GM18909 (cell line): ENCODE measurements at regions not wholly inside any gene's neighbourhood (a gene's known extent, or its start where the extent isn't known, plus 50 kb on each side); places are given as distances from the start of the nearest gene placed in this dataset.

Experiments
- ATAC-seq: cut with Tn5 transposase; IDR thresholded peaks from one replicate; pipeline ENCODE4 v1.9.1; 2021; ENCODE audit warnings: mild to moderate bottlenecking; ENCODE audit not compliant: unreplicated experiment, poor library complexity

DNA sequence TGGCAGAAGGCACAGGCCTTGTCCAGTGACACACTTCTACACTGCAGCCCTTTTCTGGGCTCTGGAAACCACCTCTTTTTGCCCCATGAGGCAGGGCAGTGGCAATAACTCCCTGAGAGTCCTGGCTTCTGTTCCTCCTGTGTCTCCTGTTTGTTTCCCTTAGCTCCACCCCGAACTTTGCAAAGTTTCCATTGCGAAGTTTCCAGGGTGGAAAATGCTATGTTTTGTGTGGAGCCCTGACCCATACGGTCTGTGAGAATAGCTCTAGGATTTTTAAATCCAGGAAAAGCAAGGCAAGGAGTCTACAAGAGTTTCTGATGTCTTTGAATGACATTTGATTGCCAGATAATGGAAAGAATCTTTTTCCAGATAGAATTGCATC is 92.2 kb upstream of the AKR1E2 start:
- no peak for ATAC-seq

DNA sequence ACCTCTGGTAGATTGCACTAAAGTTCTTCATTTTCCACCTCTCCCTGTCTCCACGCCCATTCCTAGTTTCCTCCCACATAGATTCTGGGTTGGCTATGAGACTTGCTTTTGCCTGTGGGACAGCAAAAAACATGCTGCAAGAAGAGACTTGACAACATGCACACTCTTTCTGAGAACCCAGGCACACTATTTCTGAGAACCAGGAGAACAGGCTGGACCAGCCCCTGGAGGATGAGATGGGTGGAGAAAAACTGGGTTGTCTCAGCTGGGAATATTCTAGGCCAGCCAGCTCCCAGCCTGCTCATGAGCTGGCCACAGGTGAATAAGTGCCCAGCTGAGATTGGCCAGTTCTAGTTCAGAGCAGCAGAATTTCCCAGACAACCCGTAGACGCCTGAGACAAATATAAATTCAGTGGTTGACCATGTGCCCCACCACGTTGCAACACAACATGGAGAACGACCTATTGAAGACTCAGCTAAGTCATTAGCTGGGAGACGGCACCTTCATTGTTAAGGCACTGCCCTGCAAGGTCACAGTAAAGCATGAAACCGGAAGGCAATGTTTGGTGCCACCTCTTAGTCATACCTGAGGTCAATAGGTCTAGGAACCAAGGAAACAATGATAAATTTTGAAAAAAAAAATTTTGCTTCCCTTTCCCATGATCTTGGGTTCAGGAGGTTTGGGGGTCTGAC is 92.7 kb upstream of the AKR1E2 start:
- no peak for ATAC-seq

GRCh38 chr10:4730998-4731397 is 95.0 kb upstream of the AKR1E2 start:
- no peak for ATAC-seq

GRCh38 chr10:4725917-4726606 is 99.9 kb upstream of the AKR1E2 start:
- no peak for ATAC-seq

DNA sequence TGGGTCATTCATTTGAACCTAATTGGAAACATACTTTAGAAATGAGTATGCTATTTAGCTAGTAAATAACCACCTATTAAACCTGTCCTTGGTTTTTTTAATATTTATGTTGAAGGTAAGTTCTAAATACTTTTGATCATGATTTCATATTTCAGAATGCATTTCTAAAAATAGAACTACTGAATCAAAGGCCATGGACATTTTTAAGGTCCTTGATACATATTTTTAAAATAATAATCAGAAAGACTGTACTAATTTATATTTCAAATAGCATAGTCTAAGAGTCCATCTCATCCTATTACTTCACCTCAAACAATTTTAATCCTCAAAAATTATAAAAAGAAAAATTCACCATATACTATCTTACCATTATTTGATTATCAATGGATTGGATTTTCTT is 102.1 kb upstream of the AKR1E2 start:
- no peak for ATAC-seq

GRCh38 chr10:4721999-4722753 is 103.8 kb upstream of the AKR1E2 start:
- no peak for ATAC-seq

DNA sequence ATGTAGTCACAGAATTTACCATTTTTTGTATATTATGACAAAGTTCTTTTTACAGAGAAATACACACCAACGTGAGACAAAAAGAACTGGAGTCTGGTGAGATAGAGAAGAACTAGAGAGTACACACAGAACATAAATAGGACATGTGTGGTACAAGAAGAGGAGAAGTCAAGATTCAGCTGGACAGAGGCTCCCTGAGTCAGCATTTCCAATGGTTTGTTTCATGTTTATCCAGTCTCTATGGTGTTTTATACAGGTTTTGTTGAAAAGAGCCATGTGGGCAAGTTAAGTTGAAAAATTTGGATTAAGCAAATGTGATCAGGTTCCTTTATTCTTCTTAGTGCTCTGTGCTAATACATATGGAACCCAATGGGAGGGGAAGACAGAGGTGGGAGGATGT is 105.5 kb upstream of the AKR1E2 start:
- ATAC-seq: no peak

GRCh38 chr10:4719671-4720070 is 106.3 kb upstream of the AKR1E2 start:
- no peak for ATAC-seq

DNA sequence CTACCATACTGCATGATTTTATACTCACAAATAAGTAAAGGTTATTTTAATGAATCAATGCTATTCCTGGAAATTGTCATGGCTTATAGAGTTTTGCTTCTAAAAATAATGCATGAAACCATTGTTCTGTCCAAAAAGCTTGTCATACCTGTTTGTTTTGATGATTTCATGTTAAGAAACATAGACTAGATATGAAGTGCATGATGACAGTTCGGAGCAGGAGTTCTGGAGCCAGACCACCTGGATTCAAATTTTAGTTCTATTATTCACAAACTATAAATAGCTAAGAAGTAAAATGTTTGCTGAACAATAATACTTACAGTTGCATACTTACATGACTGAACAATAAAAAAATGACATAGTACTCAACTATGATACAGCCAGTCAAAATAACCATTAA is 107.0 kb upstream of the AKR1E2 start:
- ATAC-seq: no peak

- no peak for ATAC-seq
Observed at GRCh38 chr10:4718544-4718943, 107.5 kb upstream of the AKR1E2 start.

DNA sequence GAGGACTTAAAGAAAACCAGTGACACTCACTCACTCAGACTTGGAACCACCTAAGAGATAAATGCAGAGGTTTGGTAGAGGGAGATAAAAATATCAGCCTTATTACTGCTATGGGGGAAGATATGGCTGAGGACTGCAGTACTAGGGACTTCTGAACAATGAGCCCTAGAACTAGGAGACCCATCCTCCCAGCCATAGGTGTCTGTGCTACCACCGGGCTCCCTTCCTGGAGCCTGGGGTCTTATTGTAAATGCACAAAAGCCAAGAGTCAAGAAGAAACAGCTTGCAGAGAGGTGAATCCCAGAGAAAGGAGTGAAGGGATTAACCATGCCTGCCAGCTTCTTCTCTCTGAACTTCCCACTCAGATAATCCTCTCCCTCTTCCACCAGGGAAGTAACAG is 108.3 kb upstream of the AKR1E2 start:
- no peak for ATAC-seq

GRCh38 chr10:4710858-4711257 is 115.1 kb upstream of the AKR1E2 start:
- no peak for ATAC-seq

GRCh38 chr10:4708123-4708759 is 117.8 kb upstream of the AKR1E2 start:
- no peak for ATAC-seq

DNA sequence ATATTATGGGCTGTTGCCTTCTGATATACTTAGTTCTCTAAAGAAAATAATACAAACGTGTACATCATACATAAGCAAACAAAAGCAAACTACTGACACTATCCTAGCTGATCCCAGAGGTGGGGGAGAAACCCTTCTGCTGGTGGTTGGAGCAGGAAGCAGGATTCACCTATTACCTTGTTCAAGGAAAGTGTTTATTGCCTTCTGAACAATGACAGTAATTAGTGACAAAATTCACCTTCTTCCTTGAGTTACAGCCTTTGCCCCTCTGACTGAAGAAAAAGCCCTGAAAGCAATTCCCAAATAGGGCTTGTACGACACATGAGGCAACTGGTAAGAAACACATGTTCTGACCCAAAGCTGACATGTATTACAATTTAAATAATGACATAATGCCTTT is 118.8 kb upstream of the AKR1E2 start:
- ATAC-seq: no peak

GRCh38 chr10:4704034-4704545 is 121.9 kb upstream of the AKR1E2 start:
- ATAC-seq: no peak

- no peak for ATAC-seq
Observed at GRCh38 chr10:4701016-4701415, 125.0 kb upstream of the AKR1E2 start.

DNA sequence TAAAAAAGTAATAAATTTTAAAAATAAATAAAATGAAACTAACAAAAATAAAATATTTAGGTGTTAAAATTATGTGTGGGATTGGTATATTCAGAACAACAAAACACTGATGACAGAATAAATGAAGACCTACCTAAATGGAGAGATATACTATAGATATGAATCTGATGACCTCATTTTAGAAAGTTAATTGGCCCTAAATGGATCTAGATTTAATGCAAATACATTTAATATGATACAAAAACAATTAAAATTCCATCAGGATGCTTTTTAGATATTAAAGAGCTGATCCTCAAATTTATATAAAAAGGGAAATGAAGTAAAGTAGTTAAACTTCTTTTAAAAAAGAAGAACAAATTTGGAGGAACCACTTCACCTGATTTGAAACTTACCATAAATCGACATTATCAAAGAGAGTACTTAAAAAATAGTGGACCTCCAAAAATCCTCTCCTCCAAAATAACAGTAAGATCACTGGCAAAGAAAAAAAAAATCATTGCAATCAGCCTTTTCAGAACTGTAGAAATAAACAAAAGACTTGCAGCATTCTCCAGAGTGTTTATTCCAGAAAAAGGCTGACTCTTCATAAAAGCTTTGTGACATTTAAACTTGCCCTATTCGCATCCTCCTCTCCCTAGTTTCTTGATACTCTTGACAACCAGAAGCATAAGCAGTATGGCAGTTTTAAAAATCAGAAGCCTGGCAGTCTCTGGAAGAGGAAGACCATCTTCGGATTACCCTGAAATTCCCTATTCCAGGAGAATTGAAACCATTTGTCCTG is 125.9 kb upstream of the AKR1E2 start:
- no peak for ATAC-seq

GRCh38 chr10:4698075-4698474 is 127.9 kb upstream of the AKR1E2 start:
- ATAC-seq: no peak

- no peak for ATAC-seq
Observed at GRCh38 chr10:4696186-4696585, 129.8 kb upstream of the AKR1E2 start.

DNA sequence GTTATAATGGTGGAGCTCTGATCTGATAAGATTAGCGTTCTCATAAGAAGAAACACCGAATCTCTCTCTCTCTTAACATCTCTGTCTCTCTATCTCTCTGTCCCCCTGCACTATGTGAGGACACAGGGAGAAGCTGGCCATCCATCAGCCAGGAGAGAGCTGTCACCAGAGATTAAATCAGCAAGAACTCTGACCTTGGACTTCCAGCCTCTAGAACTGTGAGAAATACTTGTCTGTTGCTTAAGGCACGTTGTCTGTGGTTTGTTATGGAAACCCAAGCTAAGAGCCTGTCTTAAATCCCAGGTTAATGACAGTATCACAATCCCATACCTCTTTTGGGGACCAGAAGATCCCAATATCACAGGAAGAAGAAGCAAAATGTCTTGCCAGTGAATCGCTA is 132.0 kb upstream of the AKR1E2 start:
- no peak for ATAC-seq
